ENCODE measurements at regions not wholly inside any gene's neighbourhood (a gene's known extent, or its start where the extent isn't known, plus 50 kb on each side); places are given as distances from the start of the nearest gene placed in this dataset.
"Not testable (repeated sequence)": the region's sequence is repeated elsewhere in the genome, so short reads cannot be mapped to it uniquely, and the experiment has no call there.

GRCh38 chr2:134009906-134010305 lies 244.0 kb upstream of the MGAT5 start:
- TF ChIP-seq ARNTL (CRISPR knock-in tag; IDR thresholded peaks at IDR 0.05; ENCODE audit: borderline replicate concordance, low read depth); BACH2 (CRISPR knock-in tag; IDR thresholded peaks at IDR 0.05; ENCODE audit: borderline replicate concordance): not testable (repeated sequence)
- TF ChIP-seq, protein P1, sequence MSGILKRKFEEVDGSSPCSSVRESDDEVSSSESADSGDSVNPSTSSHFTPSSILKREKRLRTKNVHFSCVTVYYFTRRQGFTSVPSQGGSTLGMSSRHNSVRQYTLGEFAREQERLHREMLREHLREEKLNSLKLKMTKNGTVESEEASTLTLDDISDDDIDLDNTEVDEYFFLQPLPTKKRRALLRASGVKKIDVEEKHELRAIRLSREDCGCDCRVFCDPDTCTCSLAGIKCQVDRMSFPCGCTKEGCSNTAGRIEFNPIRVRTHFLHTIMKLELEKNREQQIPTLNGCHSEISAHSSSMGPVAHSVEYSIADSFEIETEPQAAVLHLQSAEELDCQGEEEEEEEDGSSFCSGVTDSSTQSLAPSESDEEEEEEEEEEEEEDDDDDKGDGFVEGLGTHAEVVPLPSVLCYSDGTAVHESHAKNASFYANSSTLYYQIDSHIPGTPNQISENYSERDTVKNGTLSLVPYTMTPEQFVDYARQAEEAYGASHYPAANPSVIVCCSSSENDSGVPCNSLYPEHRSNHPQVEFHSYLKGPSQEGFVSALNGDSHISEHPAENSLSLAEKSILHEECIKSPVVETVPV (CRISPR knock-in tag; IDR thresholded peaks at IDR 0.05): not testable (repeated sequence)

Measured in SK-N-SH treated with all-trans-retinoic acid at 6 μM for 48 hours (cell line).